H1 (cell line): ENCODE measurements at regions not wholly inside any gene's neighbourhood (a gene's known extent, or its start where the extent isn't known, plus 50 kb on each side); places are given as distances from the start of the nearest gene placed in this dataset.

Experiments used
- CBX5 ChIP-seq: fragments of 300-800, 300-1000 bp; sonication (generic); IDR thresholded peaks from 2 replicates; pipeline ENCODE4 v1.7.1; 2016; ENCODE audit warnings: antibody characterized with exemption, low read length, low read depth
- EZH2 ChIP-seq: fragments of 200-600 bp; sonication (generic); IDR thresholded peaks from 2 replicates; pipeline ENCODE4 v1.7.1; 2012; ENCODE audit warnings: low read depth, mild to moderate bottlenecking, moderate library complexity, low read length, inconsistent platforms; ENCODE audit not compliant: severe bottlenecking
- GABPA ChIP-seq: IDR thresholded peaks from 2 replicates; pipeline ENCODE4 v1.6.1; 2011; ENCODE audit warnings: mild to moderate bottlenecking, low read length, moderate library complexity, borderline replicate concordance; ENCODE audit not compliant: insufficient read depth
- RFX5 ChIP-seq: IDR thresholded peaks from 2 replicates; pipeline ENCODE4 v1.6.1; 2011; ENCODE audit warnings: low read depth, low read length, improper control_type of control experiment, borderline replicate concordance
- TF ChIP-seq, protein P1 (sequence below): fragments of 300-600 bp; sonication (generic); IDR thresholded peaks from 2 replicates; pipeline ENCODE4 v1.7.1; 2012; ENCODE audit warnings: low read length, moderate library complexity, mild to moderate bottlenecking, inconsistent platforms; ENCODE audit not compliant: insufficient replicate concordance

- TF ChIP-seq, protein P1, sequence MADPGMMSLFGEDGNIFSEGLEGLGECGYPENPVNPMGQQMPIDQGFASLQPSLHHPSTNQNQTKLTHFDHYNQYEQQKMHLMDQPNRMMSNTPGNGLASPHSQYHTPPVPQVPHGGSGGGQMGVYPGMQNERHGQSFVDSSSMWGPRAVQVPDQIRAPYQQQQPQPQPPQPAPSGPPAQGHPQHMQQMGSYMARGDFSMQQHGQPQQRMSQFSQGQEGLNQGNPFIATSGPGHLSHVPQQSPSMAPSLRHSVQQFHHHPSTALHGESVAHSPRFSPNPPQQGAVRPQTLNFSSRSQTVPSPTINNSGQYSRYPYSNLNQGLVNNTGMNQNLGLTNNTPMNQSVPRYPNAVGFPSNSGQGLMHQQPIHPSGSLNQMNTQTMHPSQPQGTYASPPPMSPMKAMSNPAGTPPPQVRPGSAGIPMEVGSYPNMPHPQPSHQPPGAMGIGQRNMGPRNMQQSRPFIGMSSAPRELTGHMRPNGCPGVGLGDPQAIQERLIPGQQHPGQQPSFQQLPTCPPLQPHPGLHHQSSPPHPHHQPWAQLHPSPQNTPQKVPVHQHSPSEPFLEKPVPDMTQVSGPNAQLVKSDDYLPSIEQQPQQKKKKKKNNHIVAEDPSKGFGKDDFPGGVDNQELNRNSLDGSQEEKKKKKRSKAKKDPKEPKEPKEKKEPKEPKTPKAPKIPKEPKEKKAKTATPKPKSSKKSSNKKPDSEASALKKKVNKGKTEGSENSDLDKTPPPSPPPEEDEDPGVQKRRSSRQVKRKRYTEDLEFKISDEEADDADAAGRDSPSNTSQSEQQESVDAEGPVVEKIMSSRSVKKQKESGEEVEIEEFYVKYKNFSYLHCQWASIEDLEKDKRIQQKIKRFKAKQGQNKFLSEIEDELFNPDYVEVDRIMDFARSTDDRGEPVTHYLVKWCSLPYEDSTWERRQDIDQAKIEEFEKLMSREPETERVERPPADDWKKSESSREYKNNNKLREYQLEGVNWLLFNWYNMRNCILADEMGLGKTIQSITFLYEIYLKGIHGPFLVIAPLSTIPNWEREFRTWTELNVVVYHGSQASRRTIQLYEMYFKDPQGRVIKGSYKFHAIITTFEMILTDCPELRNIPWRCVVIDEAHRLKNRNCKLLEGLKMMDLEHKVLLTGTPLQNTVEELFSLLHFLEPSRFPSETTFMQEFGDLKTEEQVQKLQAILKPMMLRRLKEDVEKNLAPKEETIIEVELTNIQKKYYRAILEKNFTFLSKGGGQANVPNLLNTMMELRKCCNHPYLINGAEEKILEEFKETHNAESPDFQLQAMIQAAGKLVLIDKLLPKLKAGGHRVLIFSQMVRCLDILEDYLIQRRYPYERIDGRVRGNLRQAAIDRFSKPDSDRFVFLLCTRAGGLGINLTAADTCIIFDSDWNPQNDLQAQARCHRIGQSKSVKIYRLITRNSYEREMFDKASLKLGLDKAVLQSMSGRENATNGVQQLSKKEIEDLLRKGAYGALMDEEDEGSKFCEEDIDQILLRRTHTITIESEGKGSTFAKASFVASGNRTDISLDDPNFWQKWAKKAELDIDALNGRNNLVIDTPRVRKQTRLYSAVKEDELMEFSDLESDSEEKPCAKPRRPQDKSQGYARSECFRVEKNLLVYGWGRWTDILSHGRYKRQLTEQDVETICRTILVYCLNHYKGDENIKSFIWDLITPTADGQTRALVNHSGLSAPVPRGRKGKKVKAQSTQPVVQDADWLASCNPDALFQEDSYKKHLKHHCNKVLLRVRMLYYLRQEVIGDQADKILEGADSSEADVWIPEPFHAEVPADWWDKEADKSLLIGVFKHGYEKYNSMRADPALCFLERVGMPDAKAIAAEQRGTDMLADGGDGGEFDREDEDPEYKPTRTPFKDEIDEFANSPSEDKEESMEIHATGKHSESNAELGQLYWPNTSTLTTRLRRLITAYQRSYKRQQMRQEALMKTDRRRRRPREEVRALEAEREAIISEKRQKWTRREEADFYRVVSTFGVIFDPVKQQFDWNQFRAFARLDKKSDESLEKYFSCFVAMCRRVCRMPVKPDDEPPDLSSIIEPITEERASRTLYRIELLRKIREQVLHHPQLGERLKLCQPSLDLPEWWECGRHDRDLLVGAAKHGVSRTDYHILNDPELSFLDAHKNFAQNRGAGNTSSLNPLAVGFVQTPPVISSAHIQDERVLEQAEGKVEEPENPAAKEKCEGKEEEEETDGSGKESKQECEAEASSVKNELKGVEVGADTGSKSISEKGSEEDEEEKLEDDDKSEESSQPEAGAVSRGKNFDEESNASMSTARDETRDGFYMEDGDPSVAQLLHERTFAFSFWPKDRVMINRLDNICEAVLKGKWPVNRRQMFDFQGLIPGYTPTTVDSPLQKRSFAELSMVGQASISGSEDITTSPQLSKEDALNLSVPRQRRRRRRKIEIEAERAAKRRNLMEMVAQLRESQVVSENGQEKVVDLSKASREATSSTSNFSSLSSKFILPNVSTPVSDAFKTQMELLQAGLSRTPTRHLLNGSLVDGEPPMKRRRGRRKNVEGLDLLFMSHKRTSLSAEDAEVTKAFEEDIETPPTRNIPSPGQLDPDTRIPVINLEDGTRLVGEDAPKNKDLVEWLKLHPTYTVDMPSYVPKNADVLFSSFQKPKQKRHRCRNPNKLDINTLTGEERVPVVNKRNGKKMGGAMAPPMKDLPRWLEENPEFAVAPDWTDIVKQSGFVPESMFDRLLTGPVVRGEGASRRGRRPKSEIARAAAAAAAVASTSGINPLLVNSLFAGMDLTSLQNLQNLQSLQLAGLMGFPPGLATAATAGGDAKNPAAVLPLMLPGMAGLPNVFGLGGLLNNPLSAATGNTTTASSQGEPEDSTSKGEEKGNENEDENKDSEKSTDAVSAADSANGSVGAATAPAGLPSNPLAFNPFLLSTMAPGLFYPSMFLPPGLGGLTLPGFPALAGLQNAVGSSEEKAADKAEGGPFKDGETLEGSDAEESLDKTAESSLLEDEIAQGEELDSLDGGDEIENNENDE, result no peak
- TF ChIP-seq EZH2, result no peak
- TF ChIP-seq RFX5, result no peak
- TF ChIP-seq CBX5, result no peak
- no peak for TF ChIP-seq GABPA
Observed at GRCh38 chr16:51621610-51622009, 470.5 kb upstream of the SALL1 start (continued).
